ENCODE measurements at regions not wholly inside any gene's neighbourhood (a gene's known extent, or its start where the extent isn't known, plus 50 kb on each side); places are given as distances from the start of the nearest gene placed in this dataset.

DNA sequence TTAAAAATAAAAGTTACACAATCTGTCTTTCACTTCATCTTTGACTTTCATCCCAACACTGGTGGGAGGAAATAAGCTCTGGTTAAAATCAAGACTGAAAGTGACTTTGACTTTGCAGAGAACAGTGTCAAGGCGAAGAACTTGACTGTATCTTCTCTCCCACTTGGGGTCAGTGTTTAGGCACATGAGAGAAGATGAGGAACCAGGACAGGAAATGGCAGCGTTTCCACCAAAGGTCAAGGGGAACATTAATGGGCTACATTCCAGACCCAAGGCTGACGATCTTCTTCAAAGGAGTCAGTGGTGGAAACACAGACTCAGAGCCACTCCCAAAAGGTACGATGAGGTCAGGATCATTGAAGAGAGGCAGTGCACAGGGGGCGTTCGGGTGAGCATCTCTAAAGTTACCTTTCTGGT, 409.5 kb downstream of the ARHGEF28 start:
- TF ChIP-seq, protein P1, sequence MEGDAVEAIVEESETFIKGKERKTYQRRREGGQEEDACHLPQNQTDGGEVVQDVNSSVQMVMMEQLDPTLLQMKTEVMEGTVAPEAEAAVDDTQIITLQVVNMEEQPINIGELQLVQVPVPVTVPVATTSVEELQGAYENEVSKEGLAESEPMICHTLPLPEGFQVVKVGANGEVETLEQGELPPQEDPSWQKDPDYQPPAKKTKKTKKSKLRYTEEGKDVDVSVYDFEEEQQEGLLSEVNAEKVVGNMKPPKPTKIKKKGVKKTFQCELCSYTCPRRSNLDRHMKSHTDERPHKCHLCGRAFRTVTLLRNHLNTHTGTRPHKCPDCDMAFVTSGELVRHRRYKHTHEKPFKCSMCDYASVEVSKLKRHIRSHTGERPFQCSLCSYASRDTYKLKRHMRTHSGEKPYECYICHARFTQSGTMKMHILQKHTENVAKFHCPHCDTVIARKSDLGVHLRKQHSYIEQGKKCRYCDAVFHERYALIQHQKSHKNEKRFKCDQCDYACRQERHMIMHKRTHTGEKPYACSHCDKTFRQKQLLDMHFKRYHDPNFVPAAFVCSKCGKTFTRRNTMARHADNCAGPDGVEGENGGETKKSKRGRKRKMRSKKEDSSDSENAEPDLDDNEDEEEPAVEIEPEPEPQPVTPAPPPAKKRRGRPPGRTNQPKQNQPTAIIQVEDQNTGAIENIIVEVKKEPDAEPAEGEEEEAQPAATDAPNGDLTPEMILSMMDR (conservative IDR thresholded peaks at IDR 0.05; ENCODE audit: low read length): peak; percentile 77
- TF ChIP-seq EZH2phosphoT487 (IDR thresholded peaks at IDR 0.05; ENCODE audit: borderline replicate concordance): no peak

Data from Loucy (cell line).